Peyer's patch (tissue), 4 donors: ENCODE measurements at regions not wholly inside any gene's neighbourhood (a gene's known extent, or its start where the extent isn't known, plus 50 kb on each side); places are given as distances from the start of the nearest gene placed in this dataset.

Experiments used
- CTCF ChIP-seq, 6 experiments: fragments of 450-650 bp in 4 of 6; fragments of 200-600 bp in 2 of 6; sonication (generic) in 1 of 6; IDR thresholded peaks; one replicate each; pipeline ENCODE4 v1.5.1; 2017 to 2019; ENCODE audit warnings: antibody characterized with exemption in 6 of 6, mild to moderate bottlenecking in 3 of 6, moderate library complexity in 1 of 6
- POLR2A ChIP-seq, 2 donors: fragments of 450-650 bp; IDR thresholded peaks; one replicate each; pipeline ENCODE4 v1.5.1; 2017; ENCODE audit warnings: antibody characterized with exemption in 2 of 2, mild to moderate bottlenecking in 2 of 2, moderate library complexity in 2 of 2

GRCh38 chr11:26093206-26093605 is 238.7 kb upstream of the ANO3 start:
- TF ChIP-seq CTCF (IDR thresholded peaks at IDR 0.05) (no peak), POLR2A (IDR thresholded peaks at IDR 0.05) (no peak)
